A673 (cell line): ENCODE measurements at regions not wholly inside any gene's neighbourhood (a gene's known extent, or its start where the extent isn't known, plus 50 kb on each side); places are given as distances from the start of the nearest gene placed in this dataset.

Experiments
- BruUV-seq: library from RNA; stranded (reverse); fragments of 400-500 nt; replicated peaks from 2 replicates; lab custom pipeline; 2021; lab: Mats Ljungman, UMichigan
- CTCF ChIA-PET: fragments of 300-600 bp; sonication (Branson Sonifier 250); formaldehyde crosslinking; loops from one replicate; lab custom pipeline; 2022; ENCODE audit warnings: antibody characterized with exemption; lab: Charles Lee
- POLR2A ChIA-PET: fragments of 300-600 bp; sonication (Branson Sonifier 250); formaldehyde crosslinking; loops from one replicate; lab custom pipeline; 2022; ENCODE audit warnings: antibody characterized with exemption; ENCODE audit not compliant: low non-redundant PET; lab: Charles Lee
- DNase-seq: peaks from one replicate; pipeline ENCODE4 v3.0.0-alpha.2; 2015; ENCODE audit warnings: low spot score
- H3K27ac ChIP-seq: fragments of 200-600 bp; sonication (generic); 2 replicates; pipeline ENCODE4 v1.5.1; 2016; ENCODE audit warnings: mixed run types, low read depth, mild to moderate bottlenecking, mixed read lengths, antibody characterized with exemption, low read length; ENCODE audit not compliant: poor library complexity, severe bottlenecking
- H3K27me3 ChIP-seq: fragments of 200-600 bp; sonication (generic); replicated peaks from 2 replicates; pipeline ENCODE4 v1.6.1; 2017; ENCODE audit warnings: mixed run types, low read depth, mild to moderate bottlenecking, mixed read lengths, antibody characterized with exemption, low read length; ENCODE audit not compliant: insufficient read depth, poor library complexity
- H3K36me3 ChIP-seq: fragments of 200-600 bp; sonication (generic); 2 replicates; pipeline ENCODE4 v1.6.1; 2016; ENCODE audit warnings: mixed run types, mild to moderate bottlenecking, mixed read lengths, antibody characterized with exemption, low read length; ENCODE audit not compliant: insufficient read depth, poor library complexity, severe bottlenecking
- H3K4me1 ChIP-seq: fragments of 200-600 bp; sonication (generic); 2 replicates; pipeline ENCODE4 v1.6.1; 2017; ENCODE audit warnings: mixed run types, mild to moderate bottlenecking, mixed read lengths, antibody characterized with exemption, low read length; ENCODE audit not compliant: insufficient read depth, poor library complexity, severe bottlenecking
- H3K4me3 ChIP-seq: fragments of 200-600 bp; sonication (generic); 2 replicates; pipeline ENCODE4 v1.5.1; 2016; ENCODE audit warnings: low read depth, mixed run types, mild to moderate bottlenecking, mixed read lengths, low read length; ENCODE audit not compliant: poor library complexity, severe bottlenecking
- H3K9me3 ChIP-seq: fragments of 200-600 bp; sonication (generic); 2 replicates; pipeline ENCODE4 v1.6.1; 2016; ENCODE audit warnings: mixed run types, low read depth, mild to moderate bottlenecking, mixed read lengths, antibody characterized with exemption, low read length; ENCODE audit not compliant: poor library complexity, severe bottlenecking
- EZH2 ChIP-seq: fragments of 200-600 bp; sonication (generic); IDR thresholded peaks from 2 replicates; pipeline ENCODE4 v1.6.1; 2017; ENCODE audit warnings: borderline replicate concordance, low read depth, mild to moderate bottlenecking, mixed read lengths, antibody characterized with exemption, low read length; ENCODE audit not compliant: poor library complexity, severe bottlenecking
- intact Hi-C: fragments of 100-400 bp; cut with micrococcal nuclease; formaldehyde crosslinking; loops from one replicate; pipeline ENCODE4 v1.10.0; 2022; ENCODE audit not compliant: unreplicated experiment
- TF ChIP-seq, protein P1 (sequence below): fragments of 300-800, 200-600 bp; sonication (generic); conservative IDR thresholded peaks from 2 replicates; pipeline ENCODE4 v1.5.1; 2017; ENCODE audit warnings: low read depth, mild to moderate bottlenecking, antibody characterized with exemption, low read length, moderate library complexity, mixed read lengths

DNA sequence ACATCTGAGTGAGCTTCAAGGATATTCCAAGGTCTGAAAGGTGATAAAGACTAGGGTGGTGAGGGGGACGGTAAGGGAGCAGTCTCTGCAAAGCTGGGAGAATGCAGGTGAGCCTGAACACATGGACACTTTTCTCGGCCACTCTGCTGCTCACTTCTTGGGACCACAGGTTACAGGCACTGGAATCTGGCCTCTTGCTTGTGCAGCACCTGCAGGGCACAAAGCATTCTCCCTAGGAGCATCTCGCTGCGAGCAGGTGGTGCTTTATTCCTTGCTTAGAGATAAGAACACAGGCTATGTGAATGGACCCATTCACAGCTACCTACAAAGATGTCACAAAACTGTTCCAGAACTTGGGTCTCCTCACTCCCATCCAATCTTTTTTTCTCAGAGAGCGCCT is 153.2 kb downstream of the DDX1 start:
- ChIA-PET POLR2A (no interaction called here), CTCF (no interaction called here)
- TF ChIP-seq, protein P1, sequence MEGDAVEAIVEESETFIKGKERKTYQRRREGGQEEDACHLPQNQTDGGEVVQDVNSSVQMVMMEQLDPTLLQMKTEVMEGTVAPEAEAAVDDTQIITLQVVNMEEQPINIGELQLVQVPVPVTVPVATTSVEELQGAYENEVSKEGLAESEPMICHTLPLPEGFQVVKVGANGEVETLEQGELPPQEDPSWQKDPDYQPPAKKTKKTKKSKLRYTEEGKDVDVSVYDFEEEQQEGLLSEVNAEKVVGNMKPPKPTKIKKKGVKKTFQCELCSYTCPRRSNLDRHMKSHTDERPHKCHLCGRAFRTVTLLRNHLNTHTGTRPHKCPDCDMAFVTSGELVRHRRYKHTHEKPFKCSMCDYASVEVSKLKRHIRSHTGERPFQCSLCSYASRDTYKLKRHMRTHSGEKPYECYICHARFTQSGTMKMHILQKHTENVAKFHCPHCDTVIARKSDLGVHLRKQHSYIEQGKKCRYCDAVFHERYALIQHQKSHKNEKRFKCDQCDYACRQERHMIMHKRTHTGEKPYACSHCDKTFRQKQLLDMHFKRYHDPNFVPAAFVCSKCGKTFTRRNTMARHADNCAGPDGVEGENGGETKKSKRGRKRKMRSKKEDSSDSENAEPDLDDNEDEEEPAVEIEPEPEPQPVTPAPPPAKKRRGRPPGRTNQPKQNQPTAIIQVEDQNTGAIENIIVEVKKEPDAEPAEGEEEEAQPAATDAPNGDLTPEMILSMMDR = no peak
- Histone ChIP-seq H3K4me1 (no peaks in the 10 kb centered on the region), H3K27ac (no peak overlapping the region), H3K27me3 (no peaks in the 10 kb centered on the region), H3K9me3 (no peaks in the 10 kb centered on the region), H3K36me3 (no peaks in the 10 kb centered on the region), H3K4me3 (no peak overlapping the region)
- no peak for DNase-seq
- intact Hi-C loops = loop anchor here (5.0 kb wide), 1 partner anchor 108 kb away; no protein-coding TSS in a partner anchor
- no TSS peak for BruUV-seq

GRCh38 chr2:15745350-15745749 is 153.7 kb downstream of the DDX1 start:
- DNase-seq = no peak
- no peak overlapping the region for H3K27ac ChIP-seq
- no TSS peak for BruUV-seq
- CTCF ChIA-PET = no interaction called here
- POLR2A ChIA-PET = no interaction called here
- no peaks in the 10 kb centered on the region for H3K4me1 ChIP-seq
- TF ChIP-seq EZH2 = no peak
- TF ChIP-seq, protein P1 = no peak
- no peaks in the 10 kb centered on the region for H3K36me3 ChIP-seq
- H3K27me3 ChIP-seq = no peaks in the 10 kb centered on the region
- H3K9me3 ChIP-seq = no peaks in the 10 kb centered on the region
- intact Hi-C loops = loop anchor here (5.0 kb wide), 1 partner anchor 108 kb away; no protein-coding TSS in a partner anchor
- no peak overlapping the region for H3K4me3 ChIP-seq

- TF ChIP-seq, protein P1 = no peak
- no peak for TF ChIP-seq EZH2
- H3K4me3 ChIP-seq = no peak overlapping the region
- H3K4me1 ChIP-seq = no peaks in the 10 kb centered on the region
- H3K27me3 ChIP-seq = no peaks in the 10 kb centered on the region
- no TSS peak for BruUV-seq
- DNase-seq = no peak
- intact Hi-C loops = loop anchor here (5.0 kb wide), 1 partner anchor 109 kb away; no protein-coding TSS in a partner anchor
- CTCF ChIA-PET = no interaction called here
- POLR2A ChIA-PET = no interaction called here
- no peaks in the 10 kb centered on the region for H3K36me3 ChIP-seq
- no peaks in the 10 kb centered on the region for H3K9me3 ChIP-seq
- no peak overlapping the region for H3K27ac ChIP-seq
These were observed 154.4 kb downstream of the DDX1 start for GRCh38 chr2:15745907-15746702.
